Heart right ventricle (tissue), 16 donors: ENCODE measurements at regions not wholly inside any gene's neighbourhood (a gene's known extent, or its start where the extent isn't known, plus 50 kb on each side); places are given as distances from the start of the nearest gene placed in this dataset.

Source experiments
- ATAC-seq, 8 donors: fragments of 200-7000 bp; cut with Tn5 transposase; one replicate each; pipeline ENCODE4 v1.9.1; 2020; ENCODE audit warnings: mild to moderate bottlenecking in 8 of 8, moderate library complexity in 8 of 8, moderate number of reproducible peaks in 1 of 8
- DNase-seq, 2 donors: peaks; one replicate each; pipeline ENCODE4 v3.0.0-alpha.2; 2020
- H3K27ac ChIP-seq, 10 donors: fragments of 200-600 bp; sonication (generic) in 2 of 10; one replicate each; pipeline versions ENCODE4 v1.5.0 to v1.8.0; 2020 to 2022; ENCODE audit warnings: mild to moderate bottlenecking in 3 of 10
- H3K27me3 ChIP-seq, 7 donors: fragments of 200-600 bp; one replicate each; pipeline ENCODE4 v1.8.0; 2021 to 2022; ENCODE audit warnings: mild to moderate bottlenecking in 2 of 7
- H3K36me3 ChIP-seq, 9 donors: fragments of 200-600 bp; sonication (generic) in 1 of 9; one replicate each; pipeline versions ENCODE4 v1.5.0 to v1.8.0; 2020 to 2022; ENCODE audit warnings: mild to moderate bottlenecking in 2 of 9
- H3K4me1 ChIP-seq, 9 donors: fragments of 200-600 bp; sonication (generic) in 1 of 9; one replicate each; pipeline versions ENCODE4 v1.5.0 to v1.8.0; 2020 to 2022; ENCODE audit warnings: mild to moderate bottlenecking in 4 of 9
- H3K4me3 ChIP-seq, 10 donors: fragments of 200-600 bp; sonication (generic) in 2 of 10; one replicate each; pipeline versions ENCODE4 v1.5.0 to v1.8.0; 2020 to 2022; ENCODE audit warnings: mild to moderate bottlenecking in 7 of 10, moderate library complexity in 2 of 10
- H3K9me3 ChIP-seq, 11 donors: fragments of 200-600 bp in 10 of 11; sonication (generic) in 2 of 11; one replicate each; pipeline versions ENCODE4 v1.5.0 to v1.8.0; 2013 to 2022; ENCODE audit warnings: mild to moderate bottlenecking in 2 of 11, control low read depth in 1 of 11, moderate library complexity in 1 of 11
- CTCF ChIP-seq, 9 donors: fragments of 200-600 bp; sonication (generic) in 2 of 9; IDR thresholded peaks; one replicate each; pipeline versions ENCODE4 v1.5.0 to v1.8.0; 2021 to 2022; ENCODE audit warnings: antibody characterized with exemption in 9 of 9, mild to moderate bottlenecking in 5 of 9, moderate library complexity in 1 of 9
- WGBS, 2 donors: extraction: QIAGEN DNeasy Blood & Tissue Kit; methylation state at CpG; one replicate each; pipeline ENCODE4 v1.1.7; 2013; ENCODE audit warnings: inconsistent platforms in 1 of 2; 5-methylcytosine and 5-hydroxymethylcytosine counted together
- intact Hi-C, 10 donors: fragments of 100-400 bp; cut with DNase I; formaldehyde crosslinking; loops; one replicate each; pipeline versions ENCODE4 v1.11.1 to v1.14.2; 2022
- donor health status: Arrhythmogenic right ventricular cardiomyopathy.
- donor health status: ischemic (EF 13 %, LVEDD 7.1; RV severe dilation, severe dysfunction).
- donor health status: healthy with polysubstance abuse.
- donor health status: DM: no; HTN: yes; CAD: no.
- donor health status: DM: no; HTN: no; CAD: no.
- donor health status: ischemic (EF 25% LVEDD 6.9; RV normal size, moderate dysfunction).
- donor health status: ischemic (EF 25% LVEDD 5.7; RV mildly dilated, moderate dysfunction).
- donor health status: healthy.
- donor health status: DM: yes; HTN: yes; CAD: no.
- donor health status: Ischemic cardiomyopathy.
- donor health status: ischemic (EF 35%, LVEDD 5.7; RV mildly dilated, moderate dysfunction).
- donor health status: nonischemic (EF 11% LVEDD 7.7; RV severe dilation, severe dysfunction).
- donor health status: DM: yes; HTN: yes; CAD: no.
- donor health status: PGD.
- donor health status: ischemic (EF 29% LVEDD 5.4; RV normal size, mild dysfunction).
- donor health status: nonischemic (EF 23%, LVEDD 6.1; RV moderate dilation, normal function).

DNA sequence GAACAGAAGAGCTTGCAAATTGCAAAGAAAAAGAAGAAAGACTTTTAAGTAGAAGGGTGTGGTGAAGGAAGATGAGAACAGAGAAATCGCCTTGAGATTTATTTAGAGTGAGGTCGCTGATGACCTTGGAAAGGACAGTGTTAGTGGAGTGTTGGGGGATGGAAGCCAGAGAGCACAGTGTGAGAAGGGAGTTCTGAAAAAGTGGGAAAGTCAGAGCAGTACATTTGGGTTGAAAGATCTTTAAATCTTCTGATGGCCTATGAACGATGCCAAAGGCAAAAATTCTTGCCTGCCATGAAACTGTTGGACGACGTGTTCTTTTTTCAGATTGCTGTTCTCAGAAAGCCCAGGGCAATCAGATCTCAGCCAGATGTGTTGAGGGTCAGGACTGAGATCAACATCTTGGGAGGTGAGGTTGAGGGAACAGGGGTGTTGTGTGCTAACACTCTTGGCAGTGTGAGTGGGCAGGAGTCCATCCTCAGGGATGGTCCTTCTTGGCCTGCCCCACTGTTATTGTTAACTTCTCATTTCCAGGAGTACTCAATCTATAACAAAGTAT lies 330.1 kb downstream of the MAP2K6 start:
- ATAC-seq: no peak
- Histone ChIP-seq H3K9me3 (peaks cover 0 to 6% (median 0%) of the 10 kb centered on the region in 11 donors), H3K27ac (no peak overlapping the region), H3K27me3 (no peaks in the 10 kb centered on the region), H3K4me1 (no peaks in the 10 kb centered on the region), H3K36me3 (no peaks in the 10 kb centered on the region), H3K4me3 (no peak overlapping the region)
- DNase-seq: no peak
- WGBS, 2 donors: 79 to 80% methylated on average over 5 of the region's 5 CpGs
- no peak for TF ChIP-seq CTCF (IDR thresholded peaks at IDR 0.05)
- intact Hi-C loops: no loop called here

DNA sequence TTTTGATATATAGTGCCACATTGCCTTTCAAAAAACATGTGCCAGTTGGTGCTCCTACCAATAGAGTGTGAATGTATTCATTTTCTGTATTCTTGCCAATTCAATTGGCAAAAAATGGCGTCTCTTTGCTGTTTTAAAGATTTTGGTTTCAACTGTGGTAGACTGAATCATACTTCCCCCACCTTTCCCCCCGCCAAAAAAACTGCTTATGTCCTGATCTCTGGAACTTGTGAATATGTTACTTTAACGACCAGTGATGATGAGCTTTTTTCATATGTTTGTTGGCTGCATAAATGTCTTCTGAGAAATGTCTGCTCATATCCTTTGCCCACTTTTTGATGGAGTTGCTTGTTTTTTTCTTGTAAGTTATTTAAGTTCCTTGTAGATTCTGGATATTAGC lies 325.1 kb upstream of the KCNJ16 start:
- Histone ChIP-seq H3K9me3 (peaks cover 0 to 12% (median 0%) of the 10 kb centered on the region in 11 donors), H3K4me1 (no peaks in the 10 kb centered on the region), H3K36me3 (no peaks in the 10 kb centered on the region), H3K27ac (no peak overlapping the region), H3K27me3 (no peaks in the 10 kb centered on the region), H3K4me3 (no peak overlapping the region)
- TF ChIP-seq CTCF (IDR thresholded peaks at IDR 0.05): no peak
- ATAC-seq: no peak
- DNase-seq: no peak
- intact Hi-C loops: no loop called here
- 87 to 88% methylated on average over 3 of the region's 3 CpGs for WGBS, 2 donors

DNA sequence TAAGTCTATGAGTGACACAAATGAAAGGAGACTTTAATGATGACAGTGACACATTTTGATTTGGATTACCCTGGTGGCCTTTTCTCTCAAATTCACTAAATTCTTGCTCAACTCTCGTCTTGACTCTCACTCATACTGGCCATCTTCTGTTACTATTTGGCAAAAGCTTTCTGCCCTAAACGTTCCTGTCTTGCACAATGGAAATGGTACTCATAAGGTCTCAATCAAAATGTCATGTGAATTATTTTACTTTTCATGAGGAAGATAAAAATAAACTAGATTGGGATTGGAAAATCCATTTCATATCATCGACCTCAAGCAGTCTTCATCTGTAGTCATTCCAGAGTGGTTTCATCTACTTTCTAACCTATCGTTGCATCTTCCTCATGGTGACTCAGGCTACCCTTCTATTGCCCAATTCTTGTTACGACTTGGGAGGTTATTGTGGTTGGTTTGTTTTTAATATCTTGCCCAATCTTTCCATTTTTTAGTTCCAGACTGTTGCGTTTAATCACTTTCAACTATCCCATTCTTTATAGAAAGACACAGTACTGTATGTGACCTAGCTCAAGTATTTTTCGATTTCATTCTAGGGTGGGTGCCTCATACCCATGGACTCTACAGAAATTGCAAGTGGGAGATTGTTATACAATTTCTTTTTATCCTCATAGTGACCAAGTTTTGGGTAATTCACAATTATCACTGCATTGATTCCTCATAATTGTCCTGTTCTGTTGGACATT lies 317.2 kb upstream of the KCNJ16 start:
- WGBS, 2 donors: 83 to 86% methylated on average over 7 of the region's 7 CpGs
- TF ChIP-seq CTCF (IDR thresholded peaks at IDR 0.05): no peak
- H3K36me3 ChIP-seq: no peaks in the 10 kb centered on the region
- ATAC-seq: no peak
- no peak overlapping the region for H3K4me3 ChIP-seq
- no peak for DNase-seq
- intact Hi-C loops: no loop called here
- H3K4me1 ChIP-seq: no peaks in the 10 kb centered on the region
- no peaks in the 10 kb centered on the region for H3K27me3 ChIP-seq
- no peaks in the 10 kb centered on the region for H3K9me3 ChIP-seq
- no peak overlapping the region for H3K27ac ChIP-seq

GRCh38 chr17:69760562-69760961 lies 314.5 kb upstream of the KCNJ16 start:
- Histone ChIP-seq H3K27ac (no peak overlapping the region), H3K36me3 (no peaks in the 10 kb centered on the region), H3K4me3 (no peak overlapping the region), H3K4me1 (no peaks in the 10 kb centered on the region), H3K27me3 (no peaks in the 10 kb centered on the region), H3K9me3 (no peaks in the 10 kb centered on the region)
- no peak for ATAC-seq
- no peak for TF ChIP-seq CTCF (IDR thresholded peaks at IDR 0.05)
- whole genome bisulfite sequencing, 2 donors: 95% methylated on average over 1 of the region's 1 CpG
- intact Hi-C loops: no loop called here
- DNase-seq: no peak
